Liver (tissue), 8 donors: ENCODE measurements at regions not wholly inside any gene's neighbourhood (a gene's known extent, or its start where the extent isn't known, plus 50 kb on each side); places are given as distances from the start of the nearest gene placed in this dataset.

Source experiments
- DNase-seq: peaks from one replicate; pipeline ENCODE4 v3.0.0-alpha.2; 2017; ENCODE audit warnings: low spot score
- H3K27ac ChIP-seq, 2 donors: one replicate each; pipeline ENCODE4 v1.7.0; 2013; ENCODE audit warnings: inconsistent platforms in 2 of 2, low read length in 2 of 2, control low read depth in 1 of 2, low read depth in 1 of 2, mild to moderate bottlenecking in 1 of 2
- H3K27me3 ChIP-seq, 4 donors: one replicate each; pipeline versions ENCODE4 v1.6.1 to v1.7.0; 2013; ENCODE audit warnings: low read length in 3 of 4, inconsistent platforms in 1 of 4, mild to moderate bottlenecking in 1 of 4, moderate library complexity in 1 of 4; ENCODE audit not compliant: control insufficient read depth in 4 of 4, insufficient read depth in 4 of 4
- H3K36me3 ChIP-seq, 4 donors: one replicate each; pipeline versions ENCODE4 v1.6.1 to v1.7.0; 2013; ENCODE audit warnings: low read length in 3 of 4, mild to moderate bottlenecking in 3 of 4, low read depth in 1 of 4, moderate library complexity in 1 of 4; ENCODE audit not compliant: control insufficient read depth in 4 of 4, insufficient read depth in 3 of 4
- H3K4me1 ChIP-seq, 4 donors: one replicate each; pipeline versions ENCODE4 v1.6.1 to v1.7.0; 2013; ENCODE audit warnings: low read length in 3 of 4, mild to moderate bottlenecking in 3 of 4, moderate library complexity in 1 of 4; ENCODE audit not compliant: control insufficient read depth in 4 of 4, insufficient read depth in 4 of 4
- H3K4me3 ChIP-seq, 3 donors: one replicate each; pipeline versions ENCODE4 v1.6.1 to v1.7.0; 2013; ENCODE audit warnings: low read length in 3 of 3, control low read depth in 1 of 3, low read depth in 1 of 3, mild to moderate bottlenecking in 1 of 3
- H3K9ac ChIP-seq, 2 donors: one replicate each; pipeline ENCODE4 v1.7.0; 2013; ENCODE audit warnings: low read length in 2 of 2, mild to moderate bottlenecking in 2 of 2, moderate library complexity in 2 of 2, control low read depth in 1 of 2, low read depth in 1 of 2
- H3K9me3 ChIP-seq, 4 donors: one replicate each; pipeline versions ENCODE4 v1.6.1 to v1.7.0; 2013; ENCODE audit warnings: low read length in 3 of 4; ENCODE audit not compliant: control insufficient read depth in 4 of 4
- CTCF ChIP-seq: fragments of 150-350 bp; IDR thresholded peaks from 2 replicates; pipeline ENCODE4 v1.5.1; 2017; ENCODE audit warnings: improper control_type of control experiment, low read depth, low read length; ENCODE audit not compliant: missing input control
- FOXA1 ChIP-seq: IDR thresholded peaks from 2 replicates; pipeline ENCODE4 v1.6.1; 2016; ENCODE audit warnings: antibody characterized with exemption
- GABPA ChIP-seq, 2 donors: IDR thresholded peaks in 1 of 2; conservative IDR thresholded peaks in 1 of 2; 2 replicates each; pipeline ENCODE4 v1.6.1; 2016; ENCODE audit warnings: antibody characterized with exemption in 2 of 2, mild to moderate bottlenecking in 1 of 2, moderate library complexity in 1 of 2
- JUND ChIP-seq, 2 donors: IDR thresholded peaks; 2 replicates each; pipeline ENCODE4 v1.6.1; 2016; ENCODE audit warnings: antibody characterized with exemption in 2 of 2
- MAX ChIP-seq: IDR thresholded peaks from 2 replicates; pipeline ENCODE4 v1.6.1; 2016; ENCODE audit warnings: antibody characterized with exemption
- NR2F2 ChIP-seq: IDR thresholded peaks from 2 replicates; pipeline ENCODE4 v1.6.1; 2016; ENCODE audit warnings: antibody characterized with exemption
- RAD21 ChIP-seq, 2 donors: IDR thresholded peaks; 2 replicates each; pipeline ENCODE4 v1.6.1; 2016; ENCODE audit warnings: antibody characterized with exemption in 2 of 2, mild to moderate bottlenecking in 2 of 2
- REST ChIP-seq: IDR thresholded peaks from 2 replicates; pipeline ENCODE4 v1.6.1; 2016; ENCODE audit warnings: antibody characterized with exemption, mild to moderate bottlenecking
- RXRA ChIP-seq, 2 donors: IDR thresholded peaks; 2 replicates each; pipeline ENCODE4 v1.6.1; 2017 to 2018; ENCODE audit warnings: antibody characterized with exemption in 2 of 2, mild to moderate bottlenecking in 1 of 2
- ZBTB33 ChIP-seq: IDR thresholded peaks from 2 replicates; pipeline ENCODE4 v1.6.1; 2016; ENCODE audit warnings: antibody characterized with exemption
- WGBS: extraction: QIAGEN DNeasy Blood & Tissue Kit; methylation state at CpG from one replicate; pipeline ENCODE4 v1.1.7; 2013; 5-methylcytosine and 5-hydroxymethylcytosine counted together
- TF ChIP-seq, protein P1 (sequence below): IDR thresholded peaks from 2 replicates; pipeline ENCODE4 v1.6.1; 2016; ENCODE audit warnings: antibody characterized with exemption
- donor health status: healthy.
- donor health status: healthy.
- donor health status: healthy.
- donor health status: healthy.
- donor health status: healthy.

GRCh38 chr15:66834881-66835878 is 133.1 kb downstream of the SMAD6 start:
- DNase-seq, result no peak
- TF ChIP-seq ZBTB33 (no peak), REST (no peak), RXRA (IDR thresholded peaks at IDR 0.05) (no peak), MAX (no peak), RAD21 (IDR thresholded peaks at IDR 0.05) (no peak), CTCF (no peak), GABPA (IDR thresholded peaks at IDR 0.05 in 1 of 2, conservative IDR thresholded peaks at IDR 0.05 in 1 of 2) (no peak), JUND (IDR thresholded peaks at IDR 0.05) (no peak), NR2F2 (no peak), FOXA1 (no peak)
- TF ChIP-seq, protein P1, sequence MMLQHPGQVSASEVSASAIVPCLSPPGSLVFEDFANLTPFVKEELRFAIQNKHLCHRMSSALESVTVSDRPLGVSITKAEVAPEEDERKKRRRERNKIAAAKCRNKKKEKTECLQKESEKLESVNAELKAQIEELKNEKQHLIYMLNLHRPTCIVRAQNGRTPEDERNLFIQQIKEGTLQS, result no peak
- Histone ChIP-seq H3K4me3 (no peak overlapping the region), H3K4me1 (peaks cover 0 to 5% (median 0%) of the 10 kb centered on the region in 4 donors), H3K9ac (no peak overlapping the region), H3K27ac (no peak overlapping the region), H3K36me3 (no peaks in the 10 kb centered on the region), H3K27me3 (no peaks in the 10 kb centered on the region), H3K9me3 (no peaks in the 10 kb centered on the region)
- 85% methylated on average over 11 of the region's 11 CpGs for WGBS
